ENCODE measurements at regions not wholly inside any gene's neighbourhood (a gene's known extent, or its start where the extent isn't known, plus 50 kb on each side); places are given as distances from the start of the nearest gene placed in this dataset.

GRCh38 chr2:240205772-240206171, 65.3 kb upstream of the OTOS start:
- no peak overlapping the region for H3K14ac ChIP-seq (ENCODE audit: low read length)
- H3K4ac ChIP-seq (ENCODE audit: low read length): no peak overlapping the region
- peaks cover 0 to 3% of the 10 kb centered on the region in 2 donors for H3K9me3 ChIP-seq (replicated peaks in 1 of 2; ENCODE audit: control insufficient read depth in 2 of 2, insufficient read depth in 1 of 2, low read depth in 1 of 2, low read length in 2 of 2)
- peaks cover 13 to 22% of the 10 kb centered on the region in 2 donors for H3K4me1 ChIP-seq (ENCODE audit: control insufficient read depth in 2 of 2, insufficient read depth in 1 of 2, low read depth in 1 of 2, low read length in 2 of 2)
- H3K4me2 ChIP-seq (ENCODE audit: insufficient read depth, low read length, poor library complexity, severe bottlenecking): no peak overlapping the region
- H3K18ac ChIP-seq (ENCODE audit: low read length): no peak overlapping the region
- no peak overlapping the region for H2AK5ac ChIP-seq (ENCODE audit: low read depth, low read length)
- DNase-seq (ENCODE audit: low spot score): no peak
- no peak overlapping the region for H2BK5ac ChIP-seq (ENCODE audit: low read length)
- H2AFZ ChIP-seq (ENCODE audit: low read length): peak overlapping the region; percentile 19
- H2BK12ac ChIP-seq (ENCODE audit: low read length): no peak overlapping the region
- H2BK15ac ChIP-seq (ENCODE audit: low read length): no peak overlapping the region
- no peak overlapping the region for H4K8ac ChIP-seq (ENCODE audit: low read depth, low read length)
- H3K23ac ChIP-seq (ENCODE audit: low read depth, low read length, poor library complexity): no peak overlapping the region
- H4K91ac ChIP-seq (ENCODE audit: low read depth, low read length, poor library complexity): no peak overlapping the region
- WGBS, 2 donors (ENCODE audit: extremely low coverage in 2 of 2, insufficient read length in 2 of 2, insufficient replicate concordance in 1 of 2): no CpG with 5 or more reads among the region's 2 CpGs
- peaks cover 0 to 12% (median 0%) of the 10 kb centered on the region in 3 experiments for H3K27me3 ChIP-seq (ENCODE audit: control insufficient read depth in 3 of 3, insufficient read depth in 3 of 3, low read depth in 1 of 3, low read length in 3 of 3)
- H3K27ac ChIP-seq (replicated peaks; ENCODE audit: low read length): no peak overlapping the region
- H2BK120ac ChIP-seq (ENCODE audit: low read depth, low read length): no peak overlapping the region
- no peaks in the 10 kb centered on the region for H3K36me3 ChIP-seq (replicated peaks in 1 of 2; ENCODE audit: control insufficient read depth in 2 of 2, insufficient read depth in 2 of 2, low read length in 2 of 2)
- no peak overlapping the region for H3K9ac ChIP-seq (ENCODE audit: low read depth, low read length, poor library complexity)
- H3K4me3 ChIP-seq (ENCODE audit: low read length in 2 of 2): no peak overlapping the region
- no peaks in the 10 kb centered on the region for H3K79me1 ChIP-seq (ENCODE audit: low read depth, low read length)

GRCh38 chr2:240206630-240207029, 66.2 kb upstream of the OTOS start:
- no peak overlapping the region for H3K4ac ChIP-seq (ENCODE audit: low read length)
- no peak overlapping the region for H2BK5ac ChIP-seq (ENCODE audit: low read length)
- peaks cover 0 to 3% of the 10 kb centered on the region in 2 donors for H3K9me3 ChIP-seq (replicated peaks in 1 of 2; ENCODE audit: control insufficient read depth in 2 of 2, insufficient read depth in 1 of 2, low read depth in 1 of 2, low read length in 2 of 2)
- H3K79me1 ChIP-seq (ENCODE audit: low read depth, low read length): no peaks in the 10 kb centered on the region
- no peak overlapping the region for H3K9ac ChIP-seq (ENCODE audit: low read depth, low read length, poor library complexity)
- H4K91ac ChIP-seq (ENCODE audit: low read depth, low read length, poor library complexity): no peak overlapping the region
- H3K27me3 ChIP-seq (ENCODE audit: control insufficient read depth in 3 of 3, insufficient read depth in 3 of 3, low read depth in 1 of 3, low read length in 3 of 3): peaks cover 0 to 8% (median 0%) of the 10 kb centered on the region in 3 experiments
- no peak overlapping the region for H4K8ac ChIP-seq (ENCODE audit: low read depth, low read length)
- no peaks in the 10 kb centered on the region for H3K36me3 ChIP-seq (replicated peaks in 1 of 2; ENCODE audit: control insufficient read depth in 2 of 2, insufficient read depth in 2 of 2, low read length in 2 of 2)
- no peak overlapping the region for H3K18ac ChIP-seq (ENCODE audit: low read length)
- H2BK12ac ChIP-seq (ENCODE audit: low read length): no peak overlapping the region
- WGBS, 2 donors (ENCODE audit: extremely low coverage in 2 of 2, insufficient read length in 2 of 2, insufficient replicate concordance in 1 of 2): no CpG with 5 or more reads among the region's 4 CpGs
- H3K14ac ChIP-seq (ENCODE audit: low read length): no peak overlapping the region
- no peak overlapping the region for H2BK120ac ChIP-seq (ENCODE audit: low read depth, low read length)
- no peak overlapping the region for H3K4me3 ChIP-seq (ENCODE audit: low read length in 2 of 2)
- peaks cover 13 to 20% of the 10 kb centered on the region in 2 donors for H3K4me1 ChIP-seq (ENCODE audit: control insufficient read depth in 2 of 2, insufficient read depth in 1 of 2, low read depth in 1 of 2, low read length in 2 of 2)
- H3K4me2 ChIP-seq (ENCODE audit: insufficient read depth, low read length, poor library complexity, severe bottlenecking): no peak overlapping the region
- H2AK5ac ChIP-seq (ENCODE audit: low read depth, low read length): no peak overlapping the region
- no peak overlapping the region for H3K27ac ChIP-seq (replicated peaks; ENCODE audit: low read length)
- no peak overlapping the region for H3K23ac ChIP-seq (ENCODE audit: low read depth, low read length, poor library complexity)
- H2BK15ac ChIP-seq (ENCODE audit: low read length): no peak overlapping the region
- H2AFZ ChIP-seq (ENCODE audit: low read length): no peak overlapping the region
- DNase-seq (ENCODE audit: low spot score): no peak

DNA sequence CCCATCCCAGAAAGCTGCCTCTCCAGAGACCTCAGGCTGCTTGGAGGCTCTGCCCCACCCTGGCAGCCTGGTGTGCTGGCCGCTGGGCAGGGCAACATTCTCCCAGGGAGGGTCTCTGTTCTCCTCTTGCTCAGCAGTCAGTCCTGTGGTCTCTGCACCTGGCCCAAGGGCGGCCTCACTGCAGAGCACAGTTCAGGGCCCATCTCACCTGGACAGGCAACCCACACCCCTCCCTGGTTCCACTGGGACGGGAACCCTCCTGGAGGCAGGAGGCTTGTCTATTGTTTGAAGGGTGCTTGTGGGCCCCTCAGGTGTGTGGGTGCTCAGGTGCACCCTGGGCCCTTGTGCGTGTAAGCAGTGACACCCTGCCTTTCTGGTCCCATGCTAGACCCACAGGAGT, 67.2 kb upstream of the OTOS start:
- no peak overlapping the region for H3K23ac ChIP-seq (ENCODE audit: low read depth, low read length, poor library complexity)
- no peak overlapping the region for H2BK120ac ChIP-seq (ENCODE audit: low read depth, low read length)
- H3K4me3 ChIP-seq (ENCODE audit: low read length in 2 of 2): no peak overlapping the region
- no peak overlapping the region for H4K8ac ChIP-seq (ENCODE audit: low read depth, low read length)
- H3K4me1 ChIP-seq (ENCODE audit: control insufficient read depth in 2 of 2, insufficient read depth in 1 of 2, low read depth in 1 of 2, low read length in 2 of 2): peaks cover 13 to 21% of the 10 kb centered on the region in 2 donors
- peak overlapping the region; percentile 61 for H2BK15ac ChIP-seq (ENCODE audit: low read length)
- H3K14ac ChIP-seq (ENCODE audit: low read length): no peak overlapping the region
- no peak overlapping the region for H3K4ac ChIP-seq (ENCODE audit: low read length)
- H3K27me3 ChIP-seq (ENCODE audit: control insufficient read depth in 3 of 3, insufficient read depth in 3 of 3, low read depth in 1 of 3, low read length in 3 of 3): peaks cover 0 to 8% (median 0%) of the 10 kb centered on the region in 3 experiments
- H3K18ac ChIP-seq (ENCODE audit: low read length): peak overlapping the region; percentile 70
- H2BK12ac ChIP-seq (ENCODE audit: low read length): peak overlapping the region; percentile 63
- no peak overlapping the region for H3K27ac ChIP-seq (replicated peaks; ENCODE audit: low read length)
- H2AFZ ChIP-seq (ENCODE audit: low read length): no peak overlapping the region
- H3K79me1 ChIP-seq (ENCODE audit: low read depth, low read length): no peaks in the 10 kb centered on the region
- H3K9ac ChIP-seq (ENCODE audit: low read depth, low read length, poor library complexity): no peak overlapping the region
- no peaks in the 10 kb centered on the region for H3K36me3 ChIP-seq (replicated peaks in 1 of 2; ENCODE audit: control insufficient read depth in 2 of 2, insufficient read depth in 2 of 2, low read length in 2 of 2)
- no CpG with 5 or more reads among the region's 4 CpGs for WGBS, 2 donors (ENCODE audit: extremely low coverage in 2 of 2, insufficient read length in 2 of 2, insufficient replicate concordance in 1 of 2)
- DNase-seq (ENCODE audit: low spot score): no peak
- H3K9me3 ChIP-seq (replicated peaks in 1 of 2; ENCODE audit: control insufficient read depth in 2 of 2, insufficient read depth in 1 of 2, low read depth in 1 of 2, low read length in 2 of 2): peaks cover 0 to 3% of the 10 kb centered on the region in 2 donors
- H4K91ac ChIP-seq (ENCODE audit: low read depth, low read length, poor library complexity): peak overlapping the region; percentile 22
- H3K4me2 ChIP-seq (ENCODE audit: insufficient read depth, low read length, poor library complexity, severe bottlenecking): no peak overlapping the region
- peak overlapping the region; percentile 69 for H2AK5ac ChIP-seq (ENCODE audit: low read depth, low read length)
- no peak overlapping the region for H2BK5ac ChIP-seq (ENCODE audit: low read length)

DNA sequence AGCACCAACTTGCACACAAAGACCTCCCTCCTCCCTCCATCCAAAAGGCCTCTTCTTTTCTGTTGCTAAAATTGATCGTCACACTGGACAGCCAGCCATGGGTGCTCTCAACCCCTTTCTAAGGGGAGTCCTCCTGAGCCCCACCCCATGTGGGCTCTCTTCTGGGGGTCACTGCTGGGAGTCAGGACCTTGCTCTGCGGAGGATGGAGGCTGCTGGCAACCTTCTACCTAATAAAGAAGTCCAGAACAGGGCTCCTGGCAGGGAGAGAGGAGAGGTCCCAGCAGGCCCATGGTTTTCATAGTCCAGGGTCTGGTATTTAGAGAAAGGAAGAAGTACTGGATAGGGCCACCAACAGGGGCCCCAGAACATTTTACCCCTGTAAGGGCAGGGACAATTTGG, 67.6 kb upstream of the OTOS start:
- Histone ChIP-seq H3K4ac (ENCODE audit: low read length) (no peak overlapping the region), H3K14ac (ENCODE audit: low read length) (no peak overlapping the region), H4K8ac (ENCODE audit: low read depth, low read length) (no peak overlapping the region), H2BK15ac (ENCODE audit: low read length) (peak overlapping the region; percentile 61), H3K9ac (ENCODE audit: low read depth, low read length, poor library complexity) (no peak overlapping the region), H2BK5ac (ENCODE audit: low read length) (no peak overlapping the region), H3K4me3 (ENCODE audit: low read length in 2 of 2) (no peak overlapping the region), H2AK5ac (ENCODE audit: low read depth, low read length) (peak overlapping the region; percentile 69), H3K4me2 (ENCODE audit: insufficient read depth, low read length, poor library complexity, severe bottlenecking) (no peak overlapping the region), H2BK12ac (ENCODE audit: low read length) (no peak overlapping the region), H3K18ac (ENCODE audit: low read length) (no peak overlapping the region), H2BK120ac (ENCODE audit: low read depth, low read length) (no peak overlapping the region), H3K27ac (replicated peaks; ENCODE audit: low read length) (no peak overlapping the region), H3K23ac (ENCODE audit: low read depth, low read length, poor library complexity) (no peak overlapping the region), H3K9me3 (replicated peaks in 1 of 2; ENCODE audit: control insufficient read depth in 2 of 2, insufficient read depth in 1 of 2, low read depth in 1 of 2, low read length in 2 of 2) (peaks cover 0 to 3% of the 10 kb centered on the region in 2 donors), H4K91ac (ENCODE audit: low read depth, low read length, poor library complexity) (no peak overlapping the region), H2AFZ (ENCODE audit: low read length) (no peak overlapping the region), H3K79me1 (ENCODE audit: low read depth, low read length) (no peaks in the 10 kb centered on the region), H3K4me1 (ENCODE audit: control insufficient read depth in 2 of 2, insufficient read depth in 1 of 2, low read depth in 1 of 2, low read length in 2 of 2) (peaks cover 13 to 17% of the 10 kb centered on the region in 2 donors), H3K36me3 (replicated peaks in 1 of 2; ENCODE audit: control insufficient read depth in 2 of 2, insufficient read depth in 2 of 2, low read length in 2 of 2) (no peaks in the 10 kb centered on the region), H3K27me3 (ENCODE audit: control insufficient read depth in 3 of 3, insufficient read depth in 3 of 3, low read depth in 1 of 3, low read length in 3 of 3) (peaks cover 0 to 10% (median 0%) of the 10 kb centered on the region in 3 experiments)
- no peak for DNase-seq (ENCODE audit: low spot score)
- WGBS, 2 donors (ENCODE audit: extremely low coverage in 2 of 2, insufficient read length in 2 of 2, insufficient replicate concordance in 1 of 2): no CpG with 5 or more reads among the region's 2 CpGs
